COLO668 (cell line): ENCODE measurements at regions not wholly inside any gene's neighbourhood (a gene's known extent, or its start where the extent isn't known, plus 50 kb on each side); places are given as distances from the start of the nearest gene placed in this dataset.

Experiments
- DNase-seq: peaks from one replicate; lab custom pipeline; 2025; ENCODE audit not compliant: unreplicated experiment; lab: John Stamatoyannopoulos, UW

- DNase-seq = no peak
Observed at GRCh38 chrX:10288373-10288975, 131.7 kb downstream of the CLCN4 start.

GRCh38 chrX:10296576-10296975, 139.8 kb downstream of the CLCN4 start:
- DNase-seq = no peak

- DNase-seq = peak; percentile 7
Observed at GRCh38 chrX:10310511-10310910, 153.7 kb downstream of the CLCN4 start.

DNA sequence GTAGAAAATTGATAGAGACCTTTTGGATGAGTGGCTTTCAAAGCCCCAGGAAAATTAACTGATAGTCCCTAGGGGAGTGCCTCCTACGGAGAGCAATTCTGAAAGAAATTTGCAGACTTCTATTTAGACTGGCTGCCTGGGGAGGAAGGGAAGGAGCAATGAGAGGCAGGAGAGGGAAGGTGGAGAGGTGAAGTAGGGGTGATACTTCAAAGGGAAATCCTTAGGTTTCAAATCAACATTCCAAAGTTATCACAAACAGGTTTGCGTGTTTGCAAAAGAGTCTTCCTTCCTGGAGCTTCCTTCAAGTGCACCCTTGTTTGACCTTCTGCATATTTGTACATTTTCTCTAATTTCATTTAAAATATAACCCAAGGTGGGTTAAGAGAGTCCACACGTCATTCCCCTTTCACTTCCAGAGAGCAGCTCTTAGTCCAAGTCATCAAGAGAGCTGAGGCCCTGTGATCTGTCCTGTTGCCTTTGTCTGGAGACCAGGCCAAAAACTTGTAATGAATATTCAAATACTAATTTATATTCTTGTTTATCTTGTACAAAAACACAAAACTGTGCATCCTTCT, 157.8 kb downstream of the CLCN4 start:
- DNase-seq = no peak

GRCh38 chrX:10325611-10326010, 168.8 kb downstream of the CLCN4 start:
- DNase-seq = no peak

GRCh38 chrX:10326578-10326977, 169.8 kb downstream of the CLCN4 start:
- DNase-seq = peak; percentile 16

GRCh38 chrX:10327651-10328050, 170.9 kb downstream of the CLCN4 start:
- DNase-seq = no peak

GRCh38 chrX:10329984-10330383, 173.2 kb downstream of the CLCN4 start:
- DNase-seq = no peak

DNA sequence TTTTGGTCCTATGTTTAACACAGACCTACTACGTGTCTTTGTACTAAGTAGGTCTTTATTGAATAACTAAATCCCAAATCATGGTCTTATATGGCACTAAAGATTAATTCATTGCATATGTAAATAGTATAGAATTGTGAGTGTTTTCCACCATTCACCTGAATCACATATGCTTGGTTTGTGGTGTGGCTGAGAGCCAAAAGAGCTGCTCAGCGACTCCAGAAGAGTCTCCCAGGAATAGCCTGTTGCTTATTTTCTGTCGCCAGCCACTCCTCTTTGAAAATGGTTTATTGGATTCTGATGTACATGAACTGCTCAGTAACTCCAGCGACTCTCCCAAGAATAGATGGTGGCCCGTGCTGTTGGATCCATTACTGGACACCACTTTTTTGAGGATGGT, 184.5 kb downstream of the CLCN4 start:
- no peak for DNase-seq

GRCh38 chrX:10350221-10350620, 193.4 kb downstream of the CLCN4 start:
- no peak for DNase-seq

DNA sequence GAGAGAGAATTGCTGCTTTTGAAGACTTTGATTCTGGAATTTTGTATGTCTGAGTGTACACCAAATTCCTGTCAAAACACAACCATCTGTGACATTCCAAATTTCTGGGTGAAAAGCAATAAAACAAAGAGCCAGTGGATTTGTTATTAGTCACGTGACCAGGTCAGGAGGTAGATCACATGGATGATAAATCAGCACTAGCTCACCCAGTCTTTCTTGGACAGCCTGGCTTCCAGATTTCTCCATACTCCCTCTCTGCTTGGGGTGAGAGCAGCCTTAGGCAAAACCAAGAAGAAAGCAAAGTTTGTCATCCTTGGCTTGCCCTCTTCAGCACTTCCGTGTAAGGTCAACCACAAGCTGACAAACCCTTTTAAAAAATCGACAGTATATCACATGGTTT, 194.2 kb downstream of the CLCN4 start:
- DNase-seq = no peak

GRCh38 chrX:10352536-10352935, 195.8 kb downstream of the CLCN4 start:
- no peak for DNase-seq

DNA sequence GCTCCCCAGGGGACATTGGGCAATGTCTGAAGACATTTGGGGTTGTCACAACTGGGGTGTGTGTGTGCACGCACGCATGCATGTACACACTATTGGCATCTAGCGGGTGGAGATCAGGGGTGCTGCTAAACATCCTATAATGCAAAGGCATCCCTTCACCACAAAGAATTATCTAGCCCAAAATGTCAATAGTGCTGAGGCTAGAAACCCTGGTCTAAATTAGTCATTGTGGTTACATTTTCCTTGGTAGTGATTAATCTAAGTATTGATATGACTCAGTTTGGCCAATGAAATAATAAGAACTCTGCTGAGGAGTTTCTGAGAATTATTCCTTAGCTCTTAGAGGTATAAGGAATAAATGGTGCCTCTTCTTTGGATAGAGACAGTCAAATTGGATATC, 200.2 kb downstream of the CLCN4 start:
- no peak for DNase-seq

DNA sequence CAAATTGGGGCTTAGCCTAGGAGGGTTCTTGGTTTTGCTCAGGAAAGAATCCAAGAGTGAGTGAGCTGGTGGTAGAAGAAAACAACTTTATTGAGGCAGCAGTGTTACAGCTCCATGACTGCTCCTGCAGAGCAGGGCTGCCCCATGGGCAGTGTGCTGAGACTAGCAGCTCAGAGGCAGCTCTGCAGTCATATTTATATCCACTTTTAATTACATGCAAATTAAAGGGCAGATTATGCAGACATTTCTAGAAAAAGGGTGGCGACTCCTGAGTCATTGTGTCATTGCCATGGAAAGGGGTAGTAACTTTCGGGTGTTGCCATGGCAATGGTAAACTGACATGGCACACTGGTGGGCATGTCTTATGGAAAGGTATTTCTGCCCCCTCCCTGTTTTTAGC, 202.2 kb downstream of the CLCN4 start:
- no peak for DNase-seq

DNA sequence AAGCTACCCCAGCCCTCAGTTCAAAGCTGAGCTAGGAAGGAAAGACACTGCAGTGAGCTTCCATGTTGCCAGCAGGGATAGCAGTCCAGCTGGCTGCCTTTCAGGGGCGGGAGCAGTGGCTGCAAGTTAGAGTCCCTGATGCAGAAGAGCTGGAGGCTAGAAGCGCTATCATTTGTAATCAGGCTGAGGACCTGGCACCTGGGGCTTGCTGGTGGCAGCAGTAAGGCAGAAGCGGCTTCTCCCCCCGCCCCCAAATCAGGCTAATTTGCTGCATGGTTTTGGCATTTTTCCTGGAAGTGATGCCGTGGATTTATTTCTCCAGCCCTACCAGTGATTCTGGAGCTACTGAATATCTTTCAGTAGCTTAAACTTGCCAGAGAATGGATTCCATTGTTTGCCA, 203.3 kb downstream of the CLCN4 start:
- no peak for DNase-seq

- DNase-seq = no peak
Observed at GRCh38 chrX:10365532-10366265, 208.9 kb downstream of the CLCN4 start.

- no peak for DNase-seq
Observed at GRCh38 chrX:10367406-10367805, 210.6 kb downstream of the CLCN4 start.

- DNase-seq = no peak
Observed at GRCh38 chrX:10370976-10371375, 214.2 kb downstream of the CLCN4 start.

DNA sequence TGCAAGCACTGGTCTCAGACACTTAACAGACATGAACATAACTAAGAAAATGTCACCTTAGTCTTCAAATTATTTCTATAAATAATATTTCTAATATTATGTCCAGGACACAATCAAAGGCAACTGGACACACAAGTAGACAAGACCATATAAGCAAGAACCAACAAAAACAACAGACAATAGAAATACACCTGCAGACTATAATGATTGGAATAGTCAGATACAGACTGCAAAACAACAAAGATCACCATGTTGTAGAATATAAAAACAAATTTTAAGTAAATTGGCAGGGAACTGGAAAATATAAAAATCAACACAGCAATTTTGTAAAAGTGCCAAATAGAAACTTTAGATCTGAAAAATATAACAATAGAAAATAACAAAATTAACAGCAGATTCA, 220.7 kb downstream of the CLCN4 start:
- no peak for DNase-seq

- DNase-seq = no peak
Observed at GRCh38 chrX:10379878-10380277, 223.1 kb downstream of the CLCN4 start.

DNA sequence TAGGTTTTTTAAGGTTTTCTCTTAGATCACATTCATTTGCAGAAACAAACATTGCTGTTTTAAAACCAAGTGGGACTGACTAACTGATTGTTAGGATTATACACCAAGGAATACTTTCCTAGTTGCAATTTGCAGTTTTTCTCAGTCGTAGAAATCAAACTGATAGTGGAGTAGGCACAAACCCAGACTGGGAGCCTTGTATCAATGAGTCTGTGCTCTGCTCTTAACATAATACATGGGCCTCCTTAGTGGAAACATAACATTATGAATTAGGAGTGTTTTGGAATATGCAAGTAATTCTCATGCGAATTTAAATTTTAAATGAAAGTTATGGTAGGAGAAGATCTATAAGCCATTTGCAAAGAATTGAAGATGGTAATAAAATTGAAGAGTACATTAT, 223.5 kb downstream of the CLCN4 start:
- no peak for DNase-seq

GRCh38 chrX:10381193-10381592, 224.4 kb downstream of the CLCN4 start:
- DNase-seq = no peak

- no peak for DNase-seq
Observed at GRCh38 chrX:10387011-10387410, 230.2 kb downstream of the CLCN4 start.
